ENCODE measurements at regions not wholly inside any gene's neighbourhood (a gene's known extent, or its start where the extent isn't known, plus 50 kb on each side); places are given as distances from the start of the nearest gene placed in this dataset.

DNA sequence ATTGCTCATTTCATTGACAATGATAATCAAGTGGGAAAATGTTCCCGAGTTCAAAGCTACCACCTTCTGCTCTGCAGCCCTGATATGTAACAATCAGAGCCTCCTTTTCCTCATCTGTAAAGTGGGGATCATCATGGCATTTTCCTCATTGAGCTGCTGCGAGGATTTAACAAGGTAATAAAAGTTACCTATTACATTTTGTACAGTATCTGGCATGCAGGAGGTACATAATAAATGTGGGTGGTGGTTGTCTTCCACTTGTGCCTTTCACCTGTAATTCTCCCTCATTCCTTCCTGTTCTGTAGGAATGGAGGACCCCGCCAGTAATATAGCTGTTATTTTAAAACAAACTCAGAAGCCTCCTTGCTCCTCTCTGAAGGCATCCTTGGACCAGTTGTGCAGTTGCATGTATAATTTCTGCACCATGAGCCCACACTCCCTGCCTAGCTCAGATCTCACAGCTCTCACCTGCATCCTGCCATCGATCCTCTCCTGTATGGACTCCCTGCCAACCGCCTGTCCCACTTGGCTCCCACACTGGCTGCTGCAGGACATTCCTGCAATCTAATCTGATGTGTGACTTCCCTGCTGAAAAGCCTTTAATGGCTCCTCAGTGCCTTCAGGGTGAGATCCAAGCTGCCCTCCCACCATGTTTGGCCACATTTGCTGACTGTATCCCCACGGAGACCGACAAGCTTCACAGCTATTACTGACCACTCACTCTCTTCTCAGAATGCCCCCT, 350.4 kb downstream of the EN1 start:
- no peak overlapping the region for H2AFZ ChIP-seq (ENCODE audit: low read length)
- no peak for TF ChIP-seq EZH2 (IDR thresholded peaks at IDR 0.05; ENCODE audit: borderline replicate concordance, low read length)
- TF ChIP-seq, protein P1, sequence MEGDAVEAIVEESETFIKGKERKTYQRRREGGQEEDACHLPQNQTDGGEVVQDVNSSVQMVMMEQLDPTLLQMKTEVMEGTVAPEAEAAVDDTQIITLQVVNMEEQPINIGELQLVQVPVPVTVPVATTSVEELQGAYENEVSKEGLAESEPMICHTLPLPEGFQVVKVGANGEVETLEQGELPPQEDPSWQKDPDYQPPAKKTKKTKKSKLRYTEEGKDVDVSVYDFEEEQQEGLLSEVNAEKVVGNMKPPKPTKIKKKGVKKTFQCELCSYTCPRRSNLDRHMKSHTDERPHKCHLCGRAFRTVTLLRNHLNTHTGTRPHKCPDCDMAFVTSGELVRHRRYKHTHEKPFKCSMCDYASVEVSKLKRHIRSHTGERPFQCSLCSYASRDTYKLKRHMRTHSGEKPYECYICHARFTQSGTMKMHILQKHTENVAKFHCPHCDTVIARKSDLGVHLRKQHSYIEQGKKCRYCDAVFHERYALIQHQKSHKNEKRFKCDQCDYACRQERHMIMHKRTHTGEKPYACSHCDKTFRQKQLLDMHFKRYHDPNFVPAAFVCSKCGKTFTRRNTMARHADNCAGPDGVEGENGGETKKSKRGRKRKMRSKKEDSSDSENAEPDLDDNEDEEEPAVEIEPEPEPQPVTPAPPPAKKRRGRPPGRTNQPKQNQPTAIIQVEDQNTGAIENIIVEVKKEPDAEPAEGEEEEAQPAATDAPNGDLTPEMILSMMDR (IDR thresholded peaks at IDR 0.05; ENCODE audit: low read length): no peak

DNA sequence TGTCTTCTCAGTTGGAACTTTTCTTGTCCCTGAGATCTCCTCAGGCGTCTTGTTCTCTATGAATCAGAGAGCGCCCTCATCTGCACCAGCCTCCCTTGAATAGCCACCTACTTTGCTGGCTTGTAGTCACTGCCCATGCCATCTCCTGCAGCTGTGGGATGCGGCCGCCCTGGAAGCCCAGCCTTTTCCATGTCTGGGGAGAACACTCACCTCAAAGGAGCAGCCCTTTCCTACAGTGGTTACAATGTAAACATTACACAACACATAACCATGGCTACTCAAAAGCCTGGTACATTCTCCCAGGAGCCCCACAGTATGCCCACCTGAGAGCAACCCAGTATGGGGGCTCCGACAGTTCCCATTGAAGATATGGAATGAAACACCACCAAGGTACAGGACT, 351.0 kb downstream of the EN1 start:
- no peaks in the 10 kb centered on the region for H3K79me2 ChIP-seq (ENCODE audit: insufficient read depth, low read length)
- H3K4me1 ChIP-seq (ENCODE audit: insufficient read depth, low read length, severe bottlenecking): no peaks in the 10 kb centered on the region
- no peak overlapping the region for H3K9ac ChIP-seq (ENCODE audit: low read length)
- no peak overlapping the region for H3K4me3 ChIP-seq (ENCODE audit: low read depth, low read length, poor library complexity, severe bottlenecking)
- H3K9me3 ChIP-seq (ENCODE audit: low read length): no peaks in the 10 kb centered on the region
- H3K27ac ChIP-seq (ENCODE audit: low read depth, low read length, poor library complexity, severe bottlenecking): no peak overlapping the region
- no peaks in the 10 kb centered on the region for H3K36me3 ChIP-seq (ENCODE audit: insufficient read depth, low read length)
- H3F3A ChIP-seq (ENCODE audit: insufficient read depth, low read length): no peaks in the 10 kb centered on the region
- TF ChIP-seq, protein P1 (IDR thresholded peaks at IDR 0.05; ENCODE audit: low read length): no peak
- no peak for TF ChIP-seq EZH2 (IDR thresholded peaks at IDR 0.05; ENCODE audit: borderline replicate concordance, low read length)
- H3K27me3 ChIP-seq (ENCODE audit: insufficient read depth, low read length): peaks cover 5% of the 10 kb centered on the region; the same call in 1 of the 2 replicates
- H2AFZ ChIP-seq (ENCODE audit: low read length): no peak overlapping the region
- no peaks in the 10 kb centered on the region for H4K20me1 ChIP-seq (ENCODE audit: insufficient read depth, low read length)
- no peak overlapping the region for H3K4me2 ChIP-seq (ENCODE audit: low read length)
- H3K9me2 ChIP-seq (ENCODE audit: low read depth, low read length): no peaks in the 10 kb centered on the region

More for the DNA sequence above, 350.4 kb downstream of the EN1 start:
- Histone ChIP-seq H3K9ac (ENCODE audit: low read length) (no peak overlapping the region), H3K4me2 (ENCODE audit: low read length) (no peak overlapping the region), H3K27ac (ENCODE audit: low read depth, low read length, poor library complexity, severe bottlenecking) (no peak overlapping the region), H3K9me2 (ENCODE audit: low read depth, low read length) (no peaks in the 10 kb centered on the region), H3K27me3 (ENCODE audit: insufficient read depth, low read length) (peaks cover 5% of the 10 kb centered on the region; the same call in 1 of the 2 replicates), H3F3A (ENCODE audit: insufficient read depth, low read length) (no peaks in the 10 kb centered on the region), H3K36me3 (ENCODE audit: insufficient read depth, low read length) (no peaks in the 10 kb centered on the region), H3K79me2 (ENCODE audit: insufficient read depth, low read length) (no peaks in the 10 kb centered on the region), H3K9me3 (ENCODE audit: low read length) (no peaks in the 10 kb centered on the region), H4K20me1 (ENCODE audit: insufficient read depth, low read length) (no peaks in the 10 kb centered on the region), H3K4me1 (ENCODE audit: insufficient read depth, low read length, severe bottlenecking) (no peaks in the 10 kb centered on the region), H3K4me3 (ENCODE audit: low read depth, low read length, poor library complexity, severe bottlenecking) (no peak overlapping the region)

- no peaks in the 10 kb centered on the region for H3F3A ChIP-seq (ENCODE audit: insufficient read depth, low read length)
- no peaks in the 10 kb centered on the region for H4K20me1 ChIP-seq (ENCODE audit: insufficient read depth, low read length)
- no peak overlapping the region for H3K9ac ChIP-seq (ENCODE audit: low read length)
- no peak for TF ChIP-seq EZH2 (IDR thresholded peaks at IDR 0.05; ENCODE audit: borderline replicate concordance, low read length)
- TF ChIP-seq, protein P1 (IDR thresholded peaks at IDR 0.05; ENCODE audit: low read length): no peak
- no peaks in the 10 kb centered on the region for H3K9me3 ChIP-seq (ENCODE audit: low read length)
- no peak overlapping the region for H3K4me3 ChIP-seq (ENCODE audit: low read depth, low read length, poor library complexity, severe bottlenecking)
- H3K36me3 ChIP-seq (ENCODE audit: insufficient read depth, low read length): no peaks in the 10 kb centered on the region
- H3K27me3 ChIP-seq (ENCODE audit: insufficient read depth, low read length): peaks cover 5% of the 10 kb centered on the region; the same call in 1 of the 2 replicates
- H3K4me2 ChIP-seq (ENCODE audit: low read length): no peak overlapping the region
- H3K79me2 ChIP-seq (ENCODE audit: insufficient read depth, low read length): no peaks in the 10 kb centered on the region
- no peaks in the 10 kb centered on the region for H3K9me2 ChIP-seq (ENCODE audit: low read depth, low read length)
- no peaks in the 10 kb centered on the region for H3K4me1 ChIP-seq (ENCODE audit: insufficient read depth, low read length, severe bottlenecking)
- no peak overlapping the region for H3K27ac ChIP-seq (ENCODE audit: low read depth, low read length, poor library complexity, severe bottlenecking)
- no peak overlapping the region for H2AFZ ChIP-seq (ENCODE audit: low read length)
These were observed 352.2 kb downstream of the EN1 start for GRCh38 chr2:118495290-118495689.
